ENCODE measurements at regions not wholly inside any gene's neighbourhood (a gene's known extent, or its start where the extent isn't known, plus 50 kb on each side); places are given as distances from the start of the nearest gene placed in this dataset.

- Histone ChIP-seq H3K4me3 (ENCODE audit: low read depth in 1 of 2, low read length in 2 of 2) (no peak overlapping the region), H3K4me2 (ENCODE audit: insufficient read depth, low read length) (no peak overlapping the region), H3K79me2 (ENCODE audit: insufficient read depth, low read length) (no peaks in the 10 kb centered on the region), H3K27me3 (ENCODE audit: insufficient read depth, low read length, poor library complexity) (no peaks in the 10 kb centered on the region), H3K36me3 (ENCODE audit: insufficient read depth, low read length) (no peaks in the 10 kb centered on the region), H3K4me1 (ENCODE audit: insufficient read depth, low read length) (peaks cover 40% of the 10 kb centered on the region), H3K9me3 (ENCODE audit: insufficient read depth, low read length, severe bottlenecking) (no peaks in the 10 kb centered on the region), H2AFZ (ENCODE audit: low read depth, low read length) (no peak overlapping the region), H4K20me1 (ENCODE audit: insufficient read depth, low read length) (no peaks in the 10 kb centered on the region), H3K27ac (ENCODE audit: low read length) (peak overlapping the region; percentile 45; the same call in 1 of the 2 replicates), H3K9ac (ENCODE audit: low read depth, low read length) (no peak overlapping the region)
- DNase-seq, result peak; percentile 7
- peak; percentile 22; the same call in 1 of the 3 replicates for ATAC-seq (ENCODE audit: insufficient read depth, low read depth)
- TF ChIP-seq EZH2 (IDR thresholded peaks at IDR 0.05; ENCODE audit: borderline replicate concordance, low read depth, low read length, severe bottlenecking) (no peak), CTCF (IDR thresholded peaks at IDR 0.05; ENCODE audit: borderline replicate concordance, extremely low read depth, low read length, poor library complexity, severe bottlenecking) (no peak)
Measured at GRCh38 chr2:173547499-173547898, 192.8 kb downstream of the CDCA7 start.

- peaks cover 27% of the 10 kb centered on the region for H3K4me1 ChIP-seq (ENCODE audit: insufficient read depth, low read length)
- H3K27me3 ChIP-seq (ENCODE audit: insufficient read depth, low read length, poor library complexity), result peaks cover 2% of the 10 kb centered on the region
- no peaks in the 10 kb centered on the region for H3K9me3 ChIP-seq (ENCODE audit: insufficient read depth, low read length, severe bottlenecking)
- H3K36me3 ChIP-seq (ENCODE audit: insufficient read depth, low read length), result no peaks in the 10 kb centered on the region
- no peak for DNase-seq
- H2AFZ ChIP-seq (ENCODE audit: low read depth, low read length), result no peak overlapping the region
- no peak overlapping the region for H3K4me3 ChIP-seq (ENCODE audit: low read depth in 1 of 2, low read length in 2 of 2)
- no peak overlapping the region for H3K27ac ChIP-seq (ENCODE audit: low read length)
- no peak overlapping the region for H3K4me2 ChIP-seq (ENCODE audit: insufficient read depth, low read length)
- ATAC-seq (ENCODE audit: insufficient read depth, low read depth), result no peak
- H3K9ac ChIP-seq (ENCODE audit: low read depth, low read length), result no peak overlapping the region
- H4K20me1 ChIP-seq (ENCODE audit: insufficient read depth, low read length), result no peaks in the 10 kb centered on the region
- TF ChIP-seq CTCF (IDR thresholded peaks at IDR 0.05; ENCODE audit: borderline replicate concordance, extremely low read depth, low read length, poor library complexity, severe bottlenecking), result no peak
- TF ChIP-seq EZH2 (IDR thresholded peaks at IDR 0.05; ENCODE audit: borderline replicate concordance, low read depth, low read length, severe bottlenecking), result no peak
- no peaks in the 10 kb centered on the region for H3K79me2 ChIP-seq (ENCODE audit: insufficient read depth, low read length)
Measured at GRCh38 chr2:173550143-173550542, 195.5 kb downstream of the CDCA7 start.

- Histone ChIP-seq H3K36me3 (ENCODE audit: insufficient read depth, low read length) (no peaks in the 10 kb centered on the region), H3K27me3 (ENCODE audit: insufficient read depth, low read length, poor library complexity) (peaks cover 2% of the 10 kb centered on the region), H2AFZ (ENCODE audit: low read depth, low read length) (no peak overlapping the region), H3K4me1 (ENCODE audit: insufficient read depth, low read length) (peaks cover 5% of the 10 kb centered on the region), H3K79me2 (ENCODE audit: insufficient read depth, low read length) (no peaks in the 10 kb centered on the region), H4K20me1 (ENCODE audit: insufficient read depth, low read length) (no peaks in the 10 kb centered on the region), H3K9ac (ENCODE audit: low read depth, low read length) (no peak overlapping the region), H3K4me3 (ENCODE audit: low read depth in 1 of 2, low read length in 2 of 2) (no peak overlapping the region), H3K9me3 (ENCODE audit: insufficient read depth, low read length, severe bottlenecking) (no peaks in the 10 kb centered on the region), H3K4me2 (ENCODE audit: insufficient read depth, low read length) (no peak overlapping the region), H3K27ac (ENCODE audit: low read length) (no peak overlapping the region)
- no peak for ATAC-seq (ENCODE audit: insufficient read depth, low read depth)
- TF ChIP-seq CTCF (IDR thresholded peaks at IDR 0.05; ENCODE audit: borderline replicate concordance, extremely low read depth, low read length, poor library complexity, severe bottlenecking), result no peak
- TF ChIP-seq EZH2 (IDR thresholded peaks at IDR 0.05; ENCODE audit: borderline replicate concordance, low read depth, low read length, severe bottlenecking), result no peak
- DNase-seq, result no peak
Measured at GRCh38 chr2:173552531-173552930, 197.9 kb downstream of the CDCA7 start.

GRCh38 chr2:173553593-173553992 lies 198.9 kb downstream of the CDCA7 start:
- Histone ChIP-seq H3K27me3 (ENCODE audit: insufficient read depth, low read length, poor library complexity) (peaks cover 2% of the 10 kb centered on the region), H3K9ac (ENCODE audit: low read depth, low read length) (no peak overlapping the region), H4K20me1 (ENCODE audit: insufficient read depth, low read length) (no peaks in the 10 kb centered on the region), H2AFZ (ENCODE audit: low read depth, low read length) (no peak overlapping the region), H3K4me1 (ENCODE audit: insufficient read depth, low read length) (no peaks in the 10 kb centered on the region), H3K4me3 (ENCODE audit: low read depth in 1 of 2, low read length in 2 of 2) (no peak overlapping the region), H3K4me2 (ENCODE audit: insufficient read depth, low read length) (no peak overlapping the region), H3K79me2 (ENCODE audit: insufficient read depth, low read length) (no peaks in the 10 kb centered on the region), H3K36me3 (ENCODE audit: insufficient read depth, low read length) (no peaks in the 10 kb centered on the region), H3K9me3 (ENCODE audit: insufficient read depth, low read length, severe bottlenecking) (no peaks in the 10 kb centered on the region), H3K27ac (ENCODE audit: low read length) (no peak overlapping the region)
- no peak for DNase-seq
- TF ChIP-seq CTCF (IDR thresholded peaks at IDR 0.05; ENCODE audit: borderline replicate concordance, extremely low read depth, low read length, poor library complexity, severe bottlenecking) (no peak), EZH2 (IDR thresholded peaks at IDR 0.05; ENCODE audit: borderline replicate concordance, low read depth, low read length, severe bottlenecking) (no peak)
- no peak for ATAC-seq (ENCODE audit: insufficient read depth, low read depth)

Measured in DND-41 (cell line).